Adrenal gland (tissue), 9 donors: ENCODE measurements at regions not wholly inside any gene's neighbourhood (a gene's known extent, or its start where the extent isn't known, plus 50 kb on each side); places are given as distances from the start of the nearest gene placed in this dataset.
"Not testable (repeated sequence)": the region's sequence is repeated elsewhere in the genome, so short reads cannot be mapped to it uniquely, and the experiment has no call there.

Experiments
- DNase-seq, 7 donors: peaks; one replicate each; pipeline ENCODE4 v3.0.0-alpha.2; 2019 to 2020
- H3K27ac ChIP-seq, 5 donors: fragments of 200-600 bp; sonication (generic) in 4 of 5; 1 replicate in 3 of 5; 2 replicates in 2 of 5; pipeline versions ENCODE4 v1.5.1 to v1.8.0; 2016 to 2020; ENCODE audit warnings: mild to moderate bottlenecking in 1 of 5
- H3K27me3 ChIP-seq: fragments of 200-600 bp; 2 replicates; pipeline ENCODE4 v1.8.0; 2021
- H3K36me3 ChIP-seq, 2 donors: fragments of 200-600 bp; replicated peaks in 1 of 2; 1 replicate in 1 of 2; 2 replicates in 1 of 2; pipeline versions ENCODE4 v1.5.1 to v1.8.0; 2018 to 2022
- H3K4me1 ChIP-seq, 2 donors: fragments of 200-600 bp; replicated peaks in 1 of 2; 1 replicate in 1 of 2; 2 replicates in 1 of 2; pipeline versions ENCODE4 v1.5.1 to v1.8.0; 2018 to 2021
- H3K4me3 ChIP-seq, 4 donors: fragments of 200-600 bp; sonication (generic) in 3 of 4; one replicate each; pipeline ENCODE4 v1.5.1; 2016 to 2018
- H3K9me3 ChIP-seq, 3 donors: fragments of 200-600 bp; sonication (generic) in 1 of 3; replicated peaks in 1 of 3; 1 replicate in 2 of 3; 2 replicates in 1 of 3; pipeline versions ENCODE4 v1.5.1 to v1.8.0; 2016 to 2021
- POLR2A ChIP-seq, 2 donors: fragments of 450-650 bp; IDR thresholded peaks; one replicate each; pipeline ENCODE4 v1.6.1; 2017; ENCODE audit warnings: antibody characterized with exemption in 2 of 2, mild to moderate bottlenecking in 2 of 2, moderate library complexity in 1 of 2
- WGBS, 4 donors: extraction: QIAGEN DNeasy Blood & Tissue Kit in 2 of 4; methylation state at CpG; one replicate each; pipeline versions ENCODE4 v1.1.5 to v1.1.7; 2013 to 2017; 5-methylcytosine and 5-hydroxymethylcytosine counted together
- intact Hi-C, 2 donors: fragments of 100-400 bp; cut with DNase I; formaldehyde crosslinking; loops; one replicate each; pipeline versions ENCODE4 v1.14.1 to v1.15.0; 2022 to 2023
- TF ChIP-seq, protein P1 (sequence below), 6 experiments: fragments of 450-650 bp in 4 of 6; fragments of 200-600 bp in 2 of 6; sonication (generic) in 1 of 6; IDR thresholded peaks; 1 replicate in 5 of 6; 2 replicates in 1 of 6; pipeline versions ENCODE4 v1.5.1 to v1.8.0; 2016 to 2021; ENCODE audit warnings: antibody characterized with exemption in 6 of 6, mild to moderate bottlenecking in 2 of 6, moderate library complexity in 1 of 6
- donor health status: healthy with polysubstance abuse.
- donor health status: Bipolar disorder and iron deficiency.
- donor health status: DM: yes; HTN: yes; CAD: no.
- donor health status: DM: no; HTN: no; CAD: no.
- donor health status: DM: no; HTN: no; CAD: no.

- no peak overlapping the region for H3K4me3 ChIP-seq
- no peak for TF ChIP-seq POLR2A (IDR thresholded peaks at IDR 0.05)
- TF ChIP-seq, protein P1, sequence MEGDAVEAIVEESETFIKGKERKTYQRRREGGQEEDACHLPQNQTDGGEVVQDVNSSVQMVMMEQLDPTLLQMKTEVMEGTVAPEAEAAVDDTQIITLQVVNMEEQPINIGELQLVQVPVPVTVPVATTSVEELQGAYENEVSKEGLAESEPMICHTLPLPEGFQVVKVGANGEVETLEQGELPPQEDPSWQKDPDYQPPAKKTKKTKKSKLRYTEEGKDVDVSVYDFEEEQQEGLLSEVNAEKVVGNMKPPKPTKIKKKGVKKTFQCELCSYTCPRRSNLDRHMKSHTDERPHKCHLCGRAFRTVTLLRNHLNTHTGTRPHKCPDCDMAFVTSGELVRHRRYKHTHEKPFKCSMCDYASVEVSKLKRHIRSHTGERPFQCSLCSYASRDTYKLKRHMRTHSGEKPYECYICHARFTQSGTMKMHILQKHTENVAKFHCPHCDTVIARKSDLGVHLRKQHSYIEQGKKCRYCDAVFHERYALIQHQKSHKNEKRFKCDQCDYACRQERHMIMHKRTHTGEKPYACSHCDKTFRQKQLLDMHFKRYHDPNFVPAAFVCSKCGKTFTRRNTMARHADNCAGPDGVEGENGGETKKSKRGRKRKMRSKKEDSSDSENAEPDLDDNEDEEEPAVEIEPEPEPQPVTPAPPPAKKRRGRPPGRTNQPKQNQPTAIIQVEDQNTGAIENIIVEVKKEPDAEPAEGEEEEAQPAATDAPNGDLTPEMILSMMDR (IDR thresholded peaks at IDR 0.05) = no peak
- 63 to 73% (median 68%) methylated on average over 4 of the region's 4 CpGs for WGBS, 4 donors
- intact Hi-C loops = no loop called here
- H3K9me3 ChIP-seq = no peaks in the 10 kb centered on the region
- no peaks in the 10 kb centered on the region for H3K27me3 ChIP-seq
- no peak overlapping the region for H3K27ac ChIP-seq
- no peaks in the 10 kb centered on the region for H3K36me3 ChIP-seq
- H3K4me1 ChIP-seq = no peaks in the 10 kb centered on the region
- no peak for DNase-seq
Measured at GRCh38 chr2:37742286-37742685, 70.8 kb upstream of the CDC42EP3 start.

GRCh38 chr2:37744010-37744409 lies 72.6 kb upstream of the CDC42EP3 start:
- DNase-seq = no peak
- no peaks in the 10 kb centered on the region for H3K4me1 ChIP-seq
- 74 to 81% (median 81%) methylated on average over 3 of the region's 3 CpGs for WGBS, 4 donors
- H3K27me3 ChIP-seq = no peaks in the 10 kb centered on the region
- H3K27ac ChIP-seq = no peak overlapping the region
- no peaks in the 10 kb centered on the region for H3K9me3 ChIP-seq
- H3K36me3 ChIP-seq = no peaks in the 10 kb centered on the region
- intact Hi-C loops = no loop called here
- TF ChIP-seq, protein P1 (IDR thresholded peaks at IDR 0.05) = no peak
- TF ChIP-seq POLR2A (IDR thresholded peaks at IDR 0.05) = no peak
- no peak overlapping the region for H3K4me3 ChIP-seq

- H3K36me3 ChIP-seq, H3K9me3 ChIP-seq, H3K27ac ChIP-seq, H3K27me3 ChIP-seq, DNase-seq, H3K4me1 ChIP-seq, intact Hi-C loops, H3K4me3 ChIP-seq: not testable (repeated sequence)
Measured at GRCh38 chr2:37744961-37745360, 73.5 kb upstream of the CDC42EP3 start.

DNA sequence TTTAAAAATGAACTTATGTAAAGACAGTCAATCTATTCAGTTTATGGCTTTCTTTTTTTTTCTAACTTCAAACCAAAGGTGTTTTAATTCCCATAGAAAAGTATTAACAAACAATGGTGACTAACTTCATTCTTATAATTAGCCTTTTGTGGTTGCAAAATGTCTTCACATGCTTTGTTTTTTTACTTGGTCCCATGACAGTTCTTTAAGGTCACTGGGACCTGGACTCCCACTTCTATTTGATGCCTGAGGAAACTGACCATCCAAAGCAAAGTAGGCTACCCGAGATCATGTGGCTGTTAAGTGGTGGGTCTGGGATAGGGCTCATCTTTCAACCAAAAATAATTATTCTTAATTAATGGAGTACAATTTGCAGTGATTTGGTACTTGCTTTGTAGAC lies 74.6 kb upstream of the CDC42EP3 start:
- 67 to 88% (median 73%) methylated on average over 1 of the region's 1 CpG for WGBS, 4 donors
- DNase-seq, H3K4me3 ChIP-seq, H3K36me3 ChIP-seq, H3K27me3 ChIP-seq, H3K4me1 ChIP-seq, H3K27ac ChIP-seq, intact Hi-C loops, H3K9me3 ChIP-seq: not testable (repeated sequence)

GRCh38 chr2:37746883-37747282 lies 75.4 kb upstream of the CDC42EP3 start:
- DNase-seq = no peak
- H3K9me3 ChIP-seq = no peaks in the 10 kb centered on the region
- H3K4me1 ChIP-seq = no peaks in the 10 kb centered on the region
- TF ChIP-seq POLR2A (IDR thresholded peaks at IDR 0.05) = no peak
- TF ChIP-seq, protein P1 (IDR thresholded peaks at IDR 0.05) = no peak
- 87 to 93% (median 91%) methylated on average over 3 of the region's 3 CpGs for WGBS, 4 donors
- intact Hi-C loops = no loop called here
- no peaks in the 10 kb centered on the region for H3K36me3 ChIP-seq
- no peak overlapping the region for H3K4me3 ChIP-seq
- no peaks in the 10 kb centered on the region for H3K27me3 ChIP-seq
- H3K27ac ChIP-seq = no peak overlapping the region
